HCT116 (cell line): ENCODE measurements at regions not wholly inside any gene's neighbourhood (a gene's known extent, or its start where the extent isn't known, plus 50 kb on each side); places are given as distances from the start of the nearest gene placed in this dataset.

ENCODE experiments used
- CBX3 ChIP-seq: IDR thresholded peaks from 2 replicates; pipeline ENCODE4 v1.6.1; 2012; ENCODE audit warnings: low read depth
- JUND ChIP-seq: IDR thresholded peaks from 2 replicates; pipeline ENCODE4 v1.6.1; 2012
- POLR2A ChIP-seq: IDR thresholded peaks from 2 replicates; pipeline ENCODE4 v1.7.0; 2011; ENCODE audit warnings: borderline replicate concordance; ENCODE audit not compliant: insufficient read depth, insufficient read length; ENCODE audit errors: extremely low read depth
- POLR2AphosphoS5 ChIP-seq: IDR thresholded peaks from 2 replicates; pipeline ENCODE4 v1.6.1; 2011; ENCODE audit warnings: mild to moderate bottlenecking, low read depth, low read length, moderate library complexity
- TF ChIP-seq, protein P1 (sequence below), 3 experiments: fragments of 200-600 bp in 1 of 3; sonication (generic) in 1 of 3; IDR thresholded peaks in 2 of 3; conservative IDR thresholded peaks in 1 of 3; 2 replicates each; pipeline ENCODE4 v1.5.1; 2012 to 2017; ENCODE audit warnings: low read depth in 2 of 3, low read length in 2 of 3, antibody characterized with exemption in 1 of 3, borderline replicate concordance in 1 of 3, control low read depth in 1 of 3, mild to moderate bottlenecking in 1 of 3, mixed read lengths in 1 of 3, mixed run types in 1 of 3, moderate library complexity in 1 of 3; ENCODE audit not compliant: insufficient read depth in 1 of 3

GRCh38 chr6:45724027-45724426, 291.6 kb downstream of the CLIC5 start:
- TF ChIP-seq, protein P1, sequence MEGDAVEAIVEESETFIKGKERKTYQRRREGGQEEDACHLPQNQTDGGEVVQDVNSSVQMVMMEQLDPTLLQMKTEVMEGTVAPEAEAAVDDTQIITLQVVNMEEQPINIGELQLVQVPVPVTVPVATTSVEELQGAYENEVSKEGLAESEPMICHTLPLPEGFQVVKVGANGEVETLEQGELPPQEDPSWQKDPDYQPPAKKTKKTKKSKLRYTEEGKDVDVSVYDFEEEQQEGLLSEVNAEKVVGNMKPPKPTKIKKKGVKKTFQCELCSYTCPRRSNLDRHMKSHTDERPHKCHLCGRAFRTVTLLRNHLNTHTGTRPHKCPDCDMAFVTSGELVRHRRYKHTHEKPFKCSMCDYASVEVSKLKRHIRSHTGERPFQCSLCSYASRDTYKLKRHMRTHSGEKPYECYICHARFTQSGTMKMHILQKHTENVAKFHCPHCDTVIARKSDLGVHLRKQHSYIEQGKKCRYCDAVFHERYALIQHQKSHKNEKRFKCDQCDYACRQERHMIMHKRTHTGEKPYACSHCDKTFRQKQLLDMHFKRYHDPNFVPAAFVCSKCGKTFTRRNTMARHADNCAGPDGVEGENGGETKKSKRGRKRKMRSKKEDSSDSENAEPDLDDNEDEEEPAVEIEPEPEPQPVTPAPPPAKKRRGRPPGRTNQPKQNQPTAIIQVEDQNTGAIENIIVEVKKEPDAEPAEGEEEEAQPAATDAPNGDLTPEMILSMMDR (IDR thresholded peaks at IDR 0.05 in 2 of 3, conservative IDR thresholded peaks at IDR 0.05 in 1 of 3; ENCODE audit: borderline replicate concordance in 1 of 3, insufficient read depth in 1 of 3, low read depth in 2 of 3, low read length in 2 of 3), result no peak
- TF ChIP-seq POLR2A (no peak), CBX3 (no peak), JUND (no peak), POLR2AphosphoS5 (no peak)
